HG02885 (cell line): ENCODE measurements at regions not wholly inside any gene's neighbourhood (a gene's known extent, or its start where the extent isn't known, plus 50 kb on each side); places are given as distances from the start of the nearest gene placed in this dataset.

Source experiments
- ATAC-seq: cut with Tn5 transposase; IDR thresholded peaks from one replicate; pipeline ENCODE4 v1.9.1; 2021; ENCODE audit warnings: mild to moderate bottlenecking; ENCODE audit not compliant: unreplicated experiment, poor library complexity

GRCh38 chr3:189040656-189041335, 131.0 kb upstream of the TPRG1 start:
- no peak for ATAC-seq

- ATAC-seq: peak; percentile 99
Observed at GRCh38 chr3:189041482-189042090, 130.2 kb upstream of the TPRG1 start.

GRCh38 chr3:189042832-189043231, 128.9 kb upstream of the TPRG1 start:
- ATAC-seq: no peak

GRCh38 chr3:189049458-189050236, 122.1 kb upstream of the TPRG1 start:
- ATAC-seq: no peak

- ATAC-seq: no peak
Observed at GRCh38 chr3:189053322-189053721, 118.4 kb upstream of the TPRG1 start.

GRCh38 chr3:189056646-189057335, 115.0 kb upstream of the TPRG1 start:
- no peak for ATAC-seq

- no peak for ATAC-seq
Observed at GRCh38 chr3:189057369-189057768, 114.4 kb upstream of the TPRG1 start.

- no peak for ATAC-seq
Observed at GRCh38 chr3:189058071-189058470, 113.7 kb upstream of the TPRG1 start.

- ATAC-seq: no peak
Observed at GRCh38 chr3:189070965-189071364, 100.8 kb upstream of the TPRG1 start.

GRCh38 chr3:189071446-189071845, 100.3 kb upstream of the TPRG1 start:
- peak; percentile 68 for ATAC-seq

- no peak for ATAC-seq
Observed at GRCh38 chr3:189076449-189076848, 95.3 kb upstream of the TPRG1 start.

- no peak for ATAC-seq
Observed at GRCh38 chr3:189080745-189081144, 91.0 kb upstream of the TPRG1 start.

GRCh38 chr3:189082666-189083427, 88.9 kb upstream of the TPRG1 start:
- no peak for ATAC-seq

- no peak for ATAC-seq
Observed at GRCh38 chr3:189084620-189085019, 87.2 kb upstream of the TPRG1 start.

GRCh38 chr3:189092547-189092946, 79.2 kb upstream of the TPRG1 start:
- no peak for ATAC-seq

- ATAC-seq: no peak
Observed at GRCh38 chr3:189094539-189094938, 77.2 kb upstream of the TPRG1 start.

GRCh38 chr3:189096092-189096491, 75.7 kb upstream of the TPRG1 start:
- ATAC-seq: no peak

GRCh38 chr3:189099031-189099471, 72.7 kb upstream of the TPRG1 start:
- ATAC-seq: no peak

GRCh38 chr3:189099505-189100290, 72.1 kb upstream of the TPRG1 start:
- ATAC-seq: no peak
